Activated naive CD8-positive, alpha-beta T cell treated with anti-CD3 and anti-CD28 coated beads, Interleukin-2, amount 50 U/mL, for 24 hours (primary cell): ENCODE measurements at regions not wholly inside any gene's neighbourhood (a gene's known extent, or its start where the extent isn't known, plus 50 kb on each side); places are given as distances from the start of the nearest gene placed in this dataset.

Source experiments
- ATAC-seq: fragments of 150-1000 bp; cut with Tn5 transposase; one replicate; pipeline ENCODE4 v1.10.0; 2021
- DNase-seq: peaks from one replicate; pipeline ENCODE4 v3.0.0; 2021
- H3K27ac Mint-ChIP-seq: one replicate; pipeline ENCODE4 v1.8.0; 2021; ENCODE audit warnings: mild to moderate bottlenecking, mixed read lengths
- H3K27me3 Mint-ChIP-seq: one replicate; pipeline ENCODE4 v1.8.0; 2021; ENCODE audit warnings: mixed read lengths
- H3K36me3 Mint-ChIP-seq: one replicate; pipeline ENCODE4 v1.8.0; 2021; ENCODE audit warnings: low read depth, mixed read lengths
- H3K4me1 Mint-ChIP-seq: one replicate; pipeline ENCODE4 v1.8.0; 2021; ENCODE audit warnings: mixed read lengths
- H3K4me3 Mint-ChIP-seq: one replicate; pipeline ENCODE4 v1.8.0; 2021; ENCODE audit warnings: mild to moderate bottlenecking, moderate library complexity, mixed read lengths
- H3K9me3 Mint-ChIP-seq: one replicate; pipeline ENCODE4 v1.8.0; 2021; ENCODE audit warnings: mixed read lengths

DNA sequence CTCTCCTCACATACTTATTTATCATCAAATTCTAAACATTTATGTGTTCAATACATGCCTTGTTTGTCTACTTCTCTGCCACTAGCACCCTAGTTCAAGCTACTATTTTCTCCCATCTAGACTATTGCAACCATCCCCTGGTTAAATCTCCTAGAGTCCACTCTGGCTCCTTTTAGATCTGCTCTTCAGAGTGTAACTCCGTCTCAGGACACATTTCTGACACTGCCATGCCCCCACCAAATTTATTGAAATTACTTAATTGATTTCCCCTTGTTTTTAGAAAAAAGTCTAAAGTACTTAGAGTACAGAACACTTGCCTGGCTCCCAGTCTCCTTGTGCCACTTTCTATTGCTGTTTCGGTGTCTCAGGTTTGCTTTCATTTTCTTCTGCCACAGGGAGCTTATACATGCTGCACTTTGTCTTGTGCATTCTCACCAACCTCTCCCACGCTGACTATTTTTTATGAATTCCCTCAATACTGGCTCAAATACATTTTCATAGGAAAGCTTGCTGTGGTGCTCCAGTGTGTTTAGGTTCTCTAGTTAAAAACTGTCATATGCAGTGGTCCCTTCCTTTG is 792.3 kb downstream of the DIPK2A start:
- DNase-seq: no peak
- no peak overlapping the region for H3K27ac Mint-ChIP-seq
- no peak overlapping the region for H3K4me3 Mint-ChIP-seq
- no peaks in the 10 kb centered on the region for H3K4me1 Mint-ChIP-seq
- H3K36me3 Mint-ChIP-seq: no peaks in the 10 kb centered on the region
- no peaks in the 10 kb centered on the region for H3K9me3 Mint-ChIP-seq
- H3K27me3 Mint-ChIP-seq: no peaks in the 10 kb centered on the region
- ATAC-seq: no peak

DNA sequence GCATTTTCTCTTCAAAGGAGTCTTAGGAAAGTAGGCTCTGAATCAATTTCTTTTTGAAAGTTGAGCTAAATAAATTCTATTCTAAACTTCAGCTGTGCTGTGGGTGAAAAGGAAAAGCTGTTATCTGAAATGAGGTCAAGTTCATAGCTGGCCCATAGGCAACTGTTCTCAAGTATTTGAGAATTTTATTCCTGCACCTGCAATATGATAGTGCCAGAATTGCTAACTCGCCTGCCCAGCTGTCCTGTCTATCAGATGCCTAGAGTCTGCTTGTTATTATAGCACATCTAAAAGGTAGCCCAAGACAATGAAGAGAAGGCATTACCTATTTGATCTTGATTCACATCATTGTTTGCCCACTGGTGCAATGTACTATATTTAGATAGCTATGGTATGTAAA is 798.7 kb downstream of the DIPK2A start:
- no peaks in the 10 kb centered on the region for H3K9me3 Mint-ChIP-seq
- H3K27me3 Mint-ChIP-seq: no peaks in the 10 kb centered on the region
- DNase-seq: no peak
- H3K4me3 Mint-ChIP-seq: no peak overlapping the region
- H3K27ac Mint-ChIP-seq: no peak overlapping the region
- H3K4me1 Mint-ChIP-seq: no peaks in the 10 kb centered on the region
- no peaks in the 10 kb centered on the region for H3K36me3 Mint-ChIP-seq
- no peak for ATAC-seq

DNA sequence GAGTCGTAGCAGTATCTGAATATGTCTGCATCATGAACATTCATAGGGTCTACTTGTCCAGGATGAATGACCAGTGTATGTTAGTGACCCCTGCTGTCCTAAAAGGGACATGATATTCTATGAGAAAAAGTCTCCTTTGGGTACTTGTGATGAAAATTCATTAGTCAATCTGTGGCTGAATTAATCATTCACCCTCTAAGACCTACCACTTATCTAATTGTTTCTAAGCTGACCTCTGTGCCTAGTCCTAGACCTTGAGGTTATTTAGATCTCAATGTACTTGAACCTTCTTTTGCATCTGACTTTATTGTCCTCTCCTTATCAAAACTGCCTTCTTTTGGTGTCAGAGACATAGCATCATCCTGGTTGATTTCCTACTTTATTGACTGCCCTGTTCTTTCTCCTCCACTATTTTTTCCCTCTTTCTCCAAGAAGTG is 799.3 kb downstream of the DIPK2A start:
- Mint-ChIP-seq H3K9me3 (no peaks in the 10 kb centered on the region), H3K27me3 (no peaks in the 10 kb centered on the region), H3K36me3 (no peaks in the 10 kb centered on the region), H3K4me3 (no peak overlapping the region), H3K4me1 (no peaks in the 10 kb centered on the region), H3K27ac (no peak overlapping the region)
- no peak for ATAC-seq
- no peak for DNase-seq

DNA sequence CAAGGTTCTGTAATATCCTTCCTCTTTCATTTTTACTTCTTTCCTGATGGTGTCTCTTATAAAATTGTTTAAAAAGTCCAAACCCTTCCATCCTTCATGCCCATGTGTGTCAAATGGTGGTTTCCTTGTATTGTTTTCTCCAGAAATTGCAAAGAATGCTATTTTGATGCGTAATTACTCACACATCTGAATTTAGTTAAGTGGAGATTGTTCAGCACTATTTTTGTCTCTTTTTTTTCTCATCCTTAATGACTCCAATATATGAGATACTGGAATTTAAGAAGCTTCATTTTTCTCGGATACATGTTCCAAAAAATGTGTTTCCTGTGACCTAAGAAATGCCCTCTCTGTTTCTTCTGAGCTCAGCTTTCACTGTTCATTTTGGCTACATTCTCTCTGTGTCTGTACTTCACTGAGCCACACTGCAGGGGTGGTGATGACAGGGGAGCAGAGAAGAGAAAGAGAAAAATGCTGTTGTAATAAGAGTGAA is 799.8 kb downstream of the DIPK2A start:
- H3K9me3 Mint-ChIP-seq: no peaks in the 10 kb centered on the region
- H3K36me3 Mint-ChIP-seq: no peaks in the 10 kb centered on the region
- H3K27me3 Mint-ChIP-seq: no peaks in the 10 kb centered on the region
- ATAC-seq: no peak
- no peak overlapping the region for H3K4me3 Mint-ChIP-seq
- H3K4me1 Mint-ChIP-seq: no peaks in the 10 kb centered on the region
- no peak for DNase-seq
- H3K27ac Mint-ChIP-seq: no peak overlapping the region

DNA sequence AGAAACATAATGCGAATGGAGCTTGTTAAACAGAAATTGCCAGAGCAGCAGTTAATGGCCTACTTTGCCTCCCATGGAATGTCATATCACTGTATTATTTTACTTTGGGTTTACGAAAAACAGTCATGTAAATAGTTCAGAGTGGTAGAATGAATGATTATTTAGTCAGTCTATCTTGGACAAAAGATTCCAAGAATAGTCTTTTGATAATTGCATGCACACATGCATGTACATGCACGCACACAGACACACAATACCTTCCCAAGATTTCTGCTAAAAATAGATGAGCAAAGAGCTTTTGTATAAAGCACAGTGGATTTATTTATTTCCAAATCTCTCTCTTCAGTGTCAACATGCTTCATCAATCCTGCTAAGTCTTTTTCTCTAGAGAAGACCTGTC is 800.7 kb downstream of the DIPK2A start:
- DNase-seq (no peak), ATAC-seq (no peak)
- H3K9me3 Mint-ChIP-seq: no peaks in the 10 kb centered on the region
- H3K4me3 Mint-ChIP-seq: no peak overlapping the region
- no peaks in the 10 kb centered on the region for H3K36me3 Mint-ChIP-seq
- no peaks in the 10 kb centered on the region for H3K4me1 Mint-ChIP-seq
- no peaks in the 10 kb centered on the region for H3K27me3 Mint-ChIP-seq
- no peak overlapping the region for H3K27ac Mint-ChIP-seq

DNA sequence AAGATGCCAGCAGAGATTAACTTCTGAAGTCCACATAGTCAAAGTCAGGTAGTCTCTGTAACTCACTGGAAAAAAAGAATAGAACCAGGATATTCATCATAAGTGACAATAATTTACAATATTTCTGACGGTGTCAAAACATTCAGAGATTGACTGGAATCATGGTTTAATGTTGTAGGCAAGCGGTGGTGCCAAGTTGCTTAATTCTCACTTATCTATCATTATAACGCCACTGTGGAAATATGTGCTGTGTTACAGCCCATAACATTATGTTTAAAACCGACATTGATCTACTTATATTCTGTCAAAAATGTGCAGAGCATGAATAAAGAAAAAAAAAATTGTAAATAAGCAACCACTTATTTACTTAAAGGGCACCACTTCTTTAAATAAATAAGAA is 801.7 kb downstream of the DIPK2A start:
- Mint-ChIP-seq H3K27ac (no peak overlapping the region), H3K4me3 (no peak overlapping the region), H3K9me3 (no peaks in the 10 kb centered on the region), H3K27me3 (no peaks in the 10 kb centered on the region), H3K4me1 (no peaks in the 10 kb centered on the region), H3K36me3 (no peaks in the 10 kb centered on the region)
- no peak for DNase-seq
- ATAC-seq: no peak

DNA sequence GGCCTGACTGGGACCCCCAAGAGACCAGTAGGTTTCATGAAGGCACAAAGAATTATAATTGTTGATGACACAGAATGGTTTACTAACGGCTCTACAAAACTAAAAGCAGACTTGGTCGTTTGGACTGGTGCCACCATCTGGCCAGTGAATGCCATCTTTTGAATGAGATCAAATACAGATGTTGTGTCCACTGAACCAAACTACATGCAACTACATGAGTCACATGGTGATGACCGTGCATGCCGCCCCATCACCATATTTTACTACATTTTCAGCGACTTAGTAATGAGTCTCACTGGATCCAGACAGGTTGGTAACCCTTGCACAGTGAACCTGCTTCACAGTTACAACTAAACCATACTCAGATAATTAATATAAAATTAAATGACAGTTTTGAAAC is 803.3 kb downstream of the DIPK2A start:
- no peak overlapping the region for H3K27ac Mint-ChIP-seq
- no peak for DNase-seq
- no peak overlapping the region for H3K4me3 Mint-ChIP-seq
- no peaks in the 10 kb centered on the region for H3K4me1 Mint-ChIP-seq
- no peaks in the 10 kb centered on the region for H3K9me3 Mint-ChIP-seq
- no peak for ATAC-seq
- no peaks in the 10 kb centered on the region for H3K27me3 Mint-ChIP-seq
- H3K36me3 Mint-ChIP-seq: no peaks in the 10 kb centered on the region

DNA sequence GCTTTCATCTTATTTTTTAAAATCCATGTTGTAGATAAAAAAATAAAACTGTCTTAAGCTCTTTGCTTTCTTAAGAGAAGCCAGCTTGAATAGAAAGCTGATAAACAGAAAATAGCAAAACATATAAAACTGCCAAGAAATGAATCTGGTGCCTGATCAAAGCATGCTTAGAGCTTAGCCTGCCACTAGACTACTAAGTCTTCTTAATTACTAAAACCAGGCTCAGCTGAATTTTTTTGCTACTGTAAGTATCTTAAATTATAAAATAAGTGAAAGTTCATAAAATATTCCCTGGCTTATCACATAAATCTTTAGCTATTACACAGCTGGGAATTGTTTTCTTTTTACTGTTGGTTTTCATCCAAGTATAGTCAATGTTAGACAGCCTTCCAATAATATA is 803.9 kb downstream of the DIPK2A start:
- no peak overlapping the region for H3K27ac Mint-ChIP-seq
- H3K27me3 Mint-ChIP-seq: no peaks in the 10 kb centered on the region
- H3K4me1 Mint-ChIP-seq: no peaks in the 10 kb centered on the region
- H3K9me3 Mint-ChIP-seq: no peaks in the 10 kb centered on the region
- no peaks in the 10 kb centered on the region for H3K36me3 Mint-ChIP-seq
- DNase-seq (no peak), ATAC-seq (no peak)
- no peak overlapping the region for H3K4me3 Mint-ChIP-seq

DNA sequence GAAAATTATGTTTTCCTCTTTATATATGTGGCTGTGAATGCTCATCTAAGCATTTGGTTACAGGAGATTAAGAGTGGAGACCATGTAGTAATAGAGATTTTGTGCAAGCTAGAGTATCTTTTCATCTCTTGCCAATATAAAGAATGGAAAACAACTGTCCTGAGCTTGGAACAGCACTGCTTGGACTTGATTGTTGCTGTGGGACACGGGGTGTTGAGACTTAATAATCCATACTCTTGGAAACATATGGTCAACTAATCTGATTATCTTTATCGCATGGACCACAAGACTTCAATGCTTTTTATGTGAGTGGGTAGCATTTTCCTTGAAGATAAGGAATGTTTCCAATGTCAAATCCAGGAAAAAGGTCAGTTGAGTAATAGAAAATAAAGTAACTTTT is 806.3 kb downstream of the DIPK2A start:
- Mint-ChIP-seq H3K9me3 (no peaks in the 10 kb centered on the region), H3K4me1 (no peaks in the 10 kb centered on the region), H3K27ac (no peak overlapping the region), H3K4me3 (no peak overlapping the region), H3K36me3 (no peaks in the 10 kb centered on the region), H3K27me3 (no peaks in the 10 kb centered on the region)
- DNase-seq: no peak
- ATAC-seq: no peak

DNA sequence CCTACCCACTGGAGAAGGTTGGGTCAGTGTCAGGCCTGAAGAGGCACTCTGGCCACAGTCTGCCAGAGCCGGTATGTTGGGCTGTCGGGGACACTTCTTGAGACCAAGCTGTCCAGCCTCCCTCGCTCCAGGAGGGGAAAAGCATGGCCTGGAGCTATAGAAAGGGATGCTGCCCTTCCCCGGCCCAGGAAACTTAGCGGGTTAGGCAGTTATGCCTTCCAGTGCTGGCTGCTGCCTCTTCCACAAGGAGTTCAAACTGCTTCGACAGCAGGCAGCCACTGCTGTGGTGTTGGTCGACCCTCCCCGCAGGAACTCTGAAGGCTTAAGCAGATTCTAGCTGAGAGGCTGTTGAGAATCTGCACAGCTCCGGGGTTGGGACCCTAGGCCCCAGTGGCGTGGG is 819.4 kb downstream of the DIPK2A start:
- DNase-seq (no peak), ATAC-seq (no peak)
- no peaks in the 10 kb centered on the region for H3K4me1 Mint-ChIP-seq
- no peaks in the 10 kb centered on the region for H3K36me3 Mint-ChIP-seq
- no peak overlapping the region for H3K27ac Mint-ChIP-seq
- peaks cover 4% of the 10 kb centered on the region for H3K9me3 Mint-ChIP-seq
- no peaks in the 10 kb centered on the region for H3K27me3 Mint-ChIP-seq
- no peak overlapping the region for H3K4me3 Mint-ChIP-seq

DNA sequence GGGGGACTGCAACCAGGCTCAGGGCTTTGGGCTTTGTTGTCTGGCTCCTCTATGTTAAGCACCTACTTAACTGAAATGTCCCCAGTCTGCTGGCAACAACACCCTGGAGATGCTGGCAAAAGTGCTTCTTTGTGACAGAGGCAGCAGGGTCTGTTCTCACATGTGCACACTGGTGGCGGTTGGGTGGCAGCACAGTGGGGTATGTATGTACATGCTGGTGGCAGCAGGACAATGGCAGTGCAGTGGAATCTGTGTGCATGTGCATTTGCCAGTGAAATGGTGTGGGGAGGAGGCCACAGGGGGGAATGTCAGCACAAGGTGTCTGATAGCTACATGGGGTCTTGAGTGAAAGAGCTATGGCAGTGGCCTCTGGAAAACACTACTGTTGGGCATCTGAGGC is 830.3 kb downstream of the DIPK2A start:
- no peak for DNase-seq
- Mint-ChIP-seq H3K9me3 (peaks cover 7% of the 10 kb centered on the region), H3K27me3 (no peaks in the 10 kb centered on the region), H3K27ac (no peak overlapping the region), H3K36me3 (no peaks in the 10 kb centered on the region), H3K4me1 (no peaks in the 10 kb centered on the region), H3K4me3 (no peak overlapping the region)
- no peak for ATAC-seq

DNA sequence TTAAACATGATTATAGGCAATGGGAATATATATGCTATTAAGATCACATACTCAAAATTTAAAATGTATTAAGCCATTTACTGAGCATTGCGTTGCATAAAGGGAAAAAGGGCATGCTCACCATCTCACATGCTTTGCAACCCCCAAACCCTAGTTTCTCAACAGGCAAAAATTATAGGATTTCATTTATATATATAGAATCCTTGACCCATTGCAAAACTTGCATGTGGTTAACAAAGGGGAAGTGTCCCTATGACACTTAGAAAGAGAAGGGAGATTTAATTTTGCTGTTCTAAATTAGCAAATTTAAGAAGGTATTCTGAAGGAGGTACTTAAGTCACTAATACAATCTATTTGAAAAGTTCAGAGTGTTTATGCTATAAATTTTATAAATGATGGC is 837.8 kb downstream of the DIPK2A start:
- H3K9me3 Mint-ChIP-seq: no peaks in the 10 kb centered on the region
- DNase-seq (no peak), ATAC-seq (no peak)
- H3K4me1 Mint-ChIP-seq: no peaks in the 10 kb centered on the region
- no peaks in the 10 kb centered on the region for H3K36me3 Mint-ChIP-seq
- no peaks in the 10 kb centered on the region for H3K27me3 Mint-ChIP-seq
- H3K4me3 Mint-ChIP-seq: no peak overlapping the region
- H3K27ac Mint-ChIP-seq: no peak overlapping the region

DNA sequence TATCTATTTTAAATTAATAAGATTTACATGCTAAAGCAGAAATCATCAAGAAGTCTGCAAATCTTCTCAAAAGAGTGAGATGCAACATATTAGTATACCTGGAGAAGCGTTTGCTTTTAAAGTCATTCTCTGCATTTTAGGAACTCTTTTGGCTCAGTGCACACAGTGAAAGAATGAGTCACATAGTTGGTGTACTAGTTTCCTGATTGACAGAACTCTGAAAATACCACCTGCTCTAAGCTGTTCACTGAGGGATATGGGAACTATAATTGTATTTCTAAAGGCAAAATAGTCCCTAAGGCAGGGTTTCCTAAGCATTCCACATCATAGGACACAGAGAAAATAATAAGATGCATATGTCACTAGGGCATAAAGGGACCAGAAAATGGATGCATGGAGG is 838.5 kb downstream of the DIPK2A start:
- Mint-ChIP-seq H3K4me3 (no peak overlapping the region), H3K36me3 (no peaks in the 10 kb centered on the region), H3K27me3 (no peaks in the 10 kb centered on the region), H3K4me1 (no peaks in the 10 kb centered on the region), H3K9me3 (no peaks in the 10 kb centered on the region), H3K27ac (no peak overlapping the region)
- ATAC-seq: no peak
- DNase-seq: no peak

DNA sequence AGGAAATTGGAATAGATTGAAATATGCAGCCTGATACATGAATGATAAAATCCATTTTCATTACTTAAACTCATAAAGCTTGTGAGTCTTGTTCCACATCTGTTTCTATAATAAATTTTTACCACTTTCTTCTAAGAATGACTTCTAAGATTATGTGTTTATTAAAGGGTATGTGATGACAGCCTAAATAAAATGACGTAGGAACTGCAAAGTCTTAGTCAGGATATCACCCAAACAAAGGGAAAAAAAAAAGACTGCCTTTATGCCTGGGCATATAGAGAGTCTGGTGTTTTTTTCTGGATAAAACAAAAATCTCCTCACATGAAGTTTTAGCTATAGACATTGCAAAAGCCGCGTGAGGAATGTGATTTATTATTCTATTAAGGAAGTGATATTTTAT is 844.0 kb downstream of the DIPK2A start:
- no peak overlapping the region for H3K27ac Mint-ChIP-seq
- no peaks in the 10 kb centered on the region for H3K4me1 Mint-ChIP-seq
- no peak overlapping the region for H3K4me3 Mint-ChIP-seq
- H3K9me3 Mint-ChIP-seq: no peaks in the 10 kb centered on the region
- no peaks in the 10 kb centered on the region for H3K27me3 Mint-ChIP-seq
- ATAC-seq (no peak), DNase-seq (no peak)
- no peaks in the 10 kb centered on the region for H3K36me3 Mint-ChIP-seq

DNA sequence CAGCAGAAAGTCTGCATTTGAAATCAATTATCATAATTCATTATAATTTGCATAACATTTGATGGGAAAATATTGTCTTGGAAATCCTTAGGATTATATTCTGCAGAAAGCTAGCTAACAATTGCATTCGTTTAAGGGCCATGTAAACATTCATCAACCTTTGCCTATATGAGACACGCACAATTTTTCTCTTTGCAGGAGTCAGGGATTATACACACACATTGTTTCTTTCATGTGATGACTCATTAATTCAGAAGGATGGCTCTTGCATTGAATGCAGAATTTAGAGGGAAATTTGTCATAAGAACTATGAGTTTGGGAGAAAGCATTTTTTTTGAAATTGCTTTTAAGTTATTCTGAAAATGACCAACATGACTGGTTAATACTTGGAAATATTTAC is 844.7 kb downstream of the DIPK2A start:
- DNase-seq (no peak), ATAC-seq (no peak)
- no peak overlapping the region for H3K4me3 Mint-ChIP-seq
- H3K4me1 Mint-ChIP-seq: no peaks in the 10 kb centered on the region
- H3K27me3 Mint-ChIP-seq: no peaks in the 10 kb centered on the region
- H3K36me3 Mint-ChIP-seq: no peaks in the 10 kb centered on the region
- H3K9me3 Mint-ChIP-seq: no peaks in the 10 kb centered on the region
- no peak overlapping the region for H3K27ac Mint-ChIP-seq

DNA sequence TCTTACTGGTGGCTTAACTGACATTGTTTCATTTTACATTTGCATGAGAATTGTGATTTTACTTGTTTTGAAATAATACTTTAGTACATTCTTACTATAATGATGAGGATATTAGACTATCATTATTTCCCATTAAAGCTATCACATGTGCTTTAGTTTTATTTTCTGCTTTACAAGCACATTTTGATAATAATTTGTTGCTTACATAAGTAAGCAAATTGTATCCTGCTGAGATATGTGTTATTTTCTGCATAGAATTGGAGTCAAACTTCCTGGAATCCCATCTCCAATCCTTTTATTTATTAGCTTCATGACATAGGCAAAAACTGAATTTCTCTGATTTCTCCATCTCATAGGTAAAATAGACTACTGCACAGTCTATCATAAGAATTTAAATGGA is 847.4 kb downstream of the DIPK2A start:
- Mint-ChIP-seq H3K4me1 (no peaks in the 10 kb centered on the region), H3K4me3 (no peak overlapping the region), H3K36me3 (no peaks in the 10 kb centered on the region), H3K27me3 (no peaks in the 10 kb centered on the region), H3K9me3 (no peaks in the 10 kb centered on the region), H3K27ac (no peak overlapping the region)
- no peak for DNase-seq
- no peak for ATAC-seq
